ENCODE measurements at regions not wholly inside any gene's neighbourhood (a gene's known extent, or its start where the extent isn't known, plus 50 kb on each side); places are given as distances from the start of the nearest gene placed in this dataset.

DNA sequence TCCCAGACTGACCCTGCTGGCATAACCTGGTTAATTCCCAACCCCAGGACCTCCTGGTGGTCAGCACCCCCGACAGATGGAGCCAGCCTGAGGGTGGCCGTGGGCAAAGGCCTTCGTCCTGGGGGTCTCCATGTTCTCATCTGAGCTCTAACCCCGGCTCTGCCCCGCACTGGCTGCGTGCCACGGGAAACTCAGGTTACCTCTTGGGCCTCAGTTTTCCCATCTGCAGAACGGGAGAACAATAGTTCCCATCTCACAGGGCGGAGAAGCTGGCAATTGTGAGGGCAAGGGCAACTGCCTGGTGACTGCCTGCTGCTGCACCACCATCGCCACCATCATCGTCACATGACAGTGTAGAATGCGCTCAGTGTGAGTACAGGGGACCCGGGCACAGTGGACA, 77.9 kb downstream of the RFLNA start:
- TF ChIP-seq, protein P1, sequence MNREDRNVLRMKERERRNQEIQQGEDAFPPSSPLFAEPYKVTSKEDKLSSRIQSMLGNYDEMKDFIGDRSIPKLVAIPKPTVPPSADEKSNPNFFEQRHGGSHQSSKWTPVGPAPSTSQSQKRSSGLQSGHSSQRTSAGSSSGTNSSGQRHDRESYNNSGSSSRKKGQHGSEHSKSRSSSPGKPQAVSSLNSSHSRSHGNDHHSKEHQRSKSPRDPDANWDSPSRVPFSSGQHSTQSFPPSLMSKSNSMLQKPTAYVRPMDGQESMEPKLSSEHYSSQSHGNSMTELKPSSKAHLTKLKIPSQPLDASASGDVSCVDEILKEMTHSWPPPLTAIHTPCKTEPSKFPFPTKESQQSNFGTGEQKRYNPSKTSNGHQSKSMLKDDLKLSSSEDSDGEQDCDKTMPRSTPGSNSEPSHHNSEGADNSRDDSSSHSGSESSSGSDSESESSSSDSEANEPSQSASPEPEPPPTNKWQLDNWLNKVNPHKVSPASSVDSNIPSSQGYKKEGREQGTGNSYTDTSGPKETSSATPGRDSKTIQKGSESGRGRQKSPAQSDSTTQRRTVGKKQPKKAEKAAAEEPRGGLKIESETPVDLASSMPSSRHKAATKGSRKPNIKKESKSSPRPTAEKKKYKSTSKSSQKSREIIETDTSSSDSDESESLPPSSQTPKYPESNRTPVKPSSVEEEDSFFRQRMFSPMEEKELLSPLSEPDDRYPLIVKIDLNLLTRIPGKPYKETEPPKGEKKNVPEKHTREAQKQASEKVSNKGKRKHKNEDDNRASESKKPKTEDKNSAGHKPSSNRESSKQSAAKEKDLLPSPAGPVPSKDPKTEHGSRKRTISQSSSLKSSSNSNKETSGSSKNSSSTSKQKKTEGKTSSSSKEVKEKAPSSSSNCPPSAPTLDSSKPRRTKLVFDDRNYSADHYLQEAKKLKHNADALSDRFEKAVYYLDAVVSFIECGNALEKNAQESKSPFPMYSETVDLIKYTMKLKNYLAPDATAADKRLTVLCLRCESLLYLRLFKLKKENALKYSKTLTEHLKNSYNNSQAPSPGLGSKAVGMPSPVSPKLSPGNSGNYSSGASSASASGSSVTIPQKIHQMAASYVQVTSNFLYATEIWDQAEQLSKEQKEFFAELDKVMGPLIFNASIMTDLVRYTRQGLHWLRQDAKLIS (CRISPR knock-in tag; IDR thresholded peaks at IDR 0.05; ENCODE audit: borderline replicate concordance) = no peak
- TF ChIP-seq, protein P2, sequence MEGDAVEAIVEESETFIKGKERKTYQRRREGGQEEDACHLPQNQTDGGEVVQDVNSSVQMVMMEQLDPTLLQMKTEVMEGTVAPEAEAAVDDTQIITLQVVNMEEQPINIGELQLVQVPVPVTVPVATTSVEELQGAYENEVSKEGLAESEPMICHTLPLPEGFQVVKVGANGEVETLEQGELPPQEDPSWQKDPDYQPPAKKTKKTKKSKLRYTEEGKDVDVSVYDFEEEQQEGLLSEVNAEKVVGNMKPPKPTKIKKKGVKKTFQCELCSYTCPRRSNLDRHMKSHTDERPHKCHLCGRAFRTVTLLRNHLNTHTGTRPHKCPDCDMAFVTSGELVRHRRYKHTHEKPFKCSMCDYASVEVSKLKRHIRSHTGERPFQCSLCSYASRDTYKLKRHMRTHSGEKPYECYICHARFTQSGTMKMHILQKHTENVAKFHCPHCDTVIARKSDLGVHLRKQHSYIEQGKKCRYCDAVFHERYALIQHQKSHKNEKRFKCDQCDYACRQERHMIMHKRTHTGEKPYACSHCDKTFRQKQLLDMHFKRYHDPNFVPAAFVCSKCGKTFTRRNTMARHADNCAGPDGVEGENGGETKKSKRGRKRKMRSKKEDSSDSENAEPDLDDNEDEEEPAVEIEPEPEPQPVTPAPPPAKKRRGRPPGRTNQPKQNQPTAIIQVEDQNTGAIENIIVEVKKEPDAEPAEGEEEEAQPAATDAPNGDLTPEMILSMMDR (IDR thresholded peaks at IDR 0.05) = no peak

Measured in WTC11 (cell line).